Upper lobe of left lung (tissue), 6 donors: ENCODE measurements at regions not wholly inside any gene's neighbourhood (a gene's known extent, or its start where the extent isn't known, plus 50 kb on each side); places are given as distances from the start of the nearest gene placed in this dataset.

ENCODE experiments used
- ATAC-seq, 2 donors: fragments of 200-7000 bp; cut with Tn5 transposase; one replicate each; pipeline ENCODE4 v1.9.1; 2022; ENCODE audit warnings: mild to moderate bottlenecking in 2 of 2, moderate library complexity in 2 of 2; ENCODE audit not compliant: low FRiP score in 2 of 2
- DNase-seq, 2 donors: peaks; one replicate each; pipeline ENCODE4 v3.0.0-alpha.2; 2019 to 2020
- H3K27ac ChIP-seq, 4 donors: fragments of 200-600 bp; sonication (generic); one replicate each; pipeline ENCODE4 v1.5.1; 2016 to 2019
- H3K27me3 ChIP-seq, 4 donors: fragments of 200-600 bp; sonication (generic); one replicate each; pipeline ENCODE4 v1.5.1; 2017 to 2019
- H3K36me3 ChIP-seq, 4 donors: fragments of 200-600 bp; sonication (generic); one replicate each; pipeline ENCODE4 v1.5.1; 2016 to 2019
- H3K4me1 ChIP-seq, 4 donors: fragments of 200-600 bp; sonication (generic); one replicate each; pipeline ENCODE4 v1.5.1; 2018 to 2019
- H3K4me3 ChIP-seq, 4 donors: fragments of 200-600 bp; sonication (generic); one replicate each; pipeline ENCODE4 v1.5.1; 2017 to 2019; ENCODE audit warnings: mild to moderate bottlenecking in 2 of 4, moderate library complexity in 1 of 4
- H3K9me3 ChIP-seq, 4 donors: fragments of 200-600 bp; sonication (generic); one replicate each; pipeline ENCODE4 v1.5.1; 2018 to 2019
- CTCF ChIP-seq, 6 experiments: fragments of 450-650 bp in 4 of 6; fragments of 200-600 bp in 2 of 6; sonication (generic) in 2 of 6; IDR thresholded peaks; one replicate each; pipeline ENCODE4 v1.5.1; 2016 to 2019; ENCODE audit warnings: antibody characterized with exemption in 6 of 6
- EP300 ChIP-seq, 4 donors: sonication (generic); formaldehyde crosslinking; IDR thresholded peaks; one replicate each; pipeline ENCODE4 v1.5.1; 2017; ENCODE audit warnings: antibody characterized with exemption in 4 of 4, control low read depth in 2 of 4
- POLR2A ChIP-seq, 4 donors: fragments of 450-650 bp; IDR thresholded peaks; one replicate each; pipeline ENCODE4 v1.5.1; 2016 to 2017; ENCODE audit warnings: antibody characterized with exemption in 4 of 4, mild to moderate bottlenecking in 2 of 4
- POLR2AphosphoS5 ChIP-seq, 2 donors: sonication (generic); formaldehyde crosslinking; IDR thresholded peaks; one replicate each; pipeline ENCODE4 v1.5.1; 2017; ENCODE audit warnings: antibody characterized with exemption in 2 of 2
- WGBS, 2 donors: methylation state at CpG; one replicate each; pipeline ENCODE4 v1.1.5; 2017 to 2018; 5-methylcytosine and 5-hydroxymethylcytosine counted together
- donor health status: DM: no; HTN: no; CAD: no; lungs with moderate emphysema.
- donor health status: DM: no; HTN: yes; CAD: no; lungs with severe emphysema.

GRCh38 chr6:130516604-130517003 lies 150.8 kb downstream of the TMEM200A start:
- Histone ChIP-seq H3K4me3 (no peak overlapping the region), H3K9me3 (no peaks in the 10 kb centered on the region), H3K27me3 (no peaks in the 10 kb centered on the region), H3K36me3 (no peaks in the 10 kb centered on the region), H3K27ac (no peak overlapping the region), H3K4me1 (peaks cover 0 to 2% (median 0%) of the 10 kb centered on the region in 4 donors)
- TF ChIP-seq POLR2AphosphoS5 (IDR thresholded peaks at IDR 0.05), result no peak
- no peak for TF ChIP-seq CTCF (IDR thresholded peaks at IDR 0.05)
- no peak for TF ChIP-seq EP300 (IDR thresholded peaks at IDR 0.05)
- no peak for TF ChIP-seq POLR2A (IDR thresholded peaks at IDR 0.05)
- 86 to 88% methylated on average over 4 of the region's 4 CpGs for WGBS, 2 donors
- DNase-seq (no peak), ATAC-seq (no peak)

DNA sequence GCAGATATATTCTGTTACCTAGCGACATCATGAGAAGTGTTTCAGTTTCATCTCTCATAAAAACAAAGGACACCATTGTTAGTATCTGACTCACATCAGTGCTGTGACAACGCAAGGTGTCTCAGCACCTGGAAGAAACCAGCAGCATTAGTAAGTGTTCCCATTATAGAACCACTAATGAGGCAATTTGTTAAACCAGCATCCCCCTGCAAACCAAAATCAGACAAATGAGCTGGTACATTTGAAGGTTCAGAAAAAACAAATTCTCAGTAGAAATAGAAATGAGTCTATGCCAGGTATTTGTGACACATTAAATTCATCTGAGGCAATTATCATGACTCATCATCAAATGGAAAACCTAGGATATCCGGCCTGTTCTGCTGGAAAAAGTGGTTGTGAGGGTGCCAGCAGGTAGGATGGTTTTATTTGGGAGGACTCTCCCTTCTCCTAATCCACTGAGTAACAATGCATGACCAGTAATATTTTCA lies 151.7 kb downstream of the TMEM200A start:
- no peaks in the 10 kb centered on the region for H3K27me3 ChIP-seq
- no peak for ATAC-seq

DNA sequence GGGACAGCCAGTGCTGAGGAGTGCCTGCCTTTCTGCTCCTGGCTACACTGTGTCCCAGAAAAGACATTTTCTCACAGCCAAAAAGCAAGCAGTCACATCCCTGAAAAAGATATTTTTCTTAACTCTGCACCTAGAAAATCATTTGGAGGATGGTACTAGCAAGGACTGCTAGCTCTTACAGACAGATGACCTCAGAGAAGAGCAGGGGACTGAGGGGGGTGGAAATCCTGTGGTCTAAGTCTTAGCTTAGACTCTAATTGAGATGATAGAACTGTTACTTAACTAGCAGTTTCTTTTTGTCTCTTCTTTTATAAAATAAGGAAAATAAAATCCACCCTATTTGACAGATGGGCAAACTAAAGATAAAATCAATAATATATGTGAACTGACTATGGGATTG lies 152.8 kb downstream of the TMEM200A start:
- ATAC-seq (no peak), DNase-seq (no peak)
- Histone ChIP-seq H3K27me3 (no peaks in the 10 kb centered on the region), H3K4me3 (no peak overlapping the region), H3K36me3 (no peaks in the 10 kb centered on the region), H3K27ac (no peak overlapping the region), H3K9me3 (no peaks in the 10 kb centered on the region), H3K4me1 (peaks cover 0 to 2% (median 0%) of the 10 kb centered on the region in 4 donors)
- TF ChIP-seq EP300 (IDR thresholded peaks at IDR 0.05) (no peak), POLR2A (IDR thresholded peaks at IDR 0.05) (no peak), POLR2AphosphoS5 (IDR thresholded peaks at IDR 0.05) (no peak), CTCF (IDR thresholded peaks at IDR 0.05) (no peak)

More for the DNA sequence above, 151.7 kb downstream of the TMEM200A start:
- no peak for DNase-seq
- H3K4me1 ChIP-seq, result peaks cover 0 to 2% (median 0%) of the 10 kb centered on the region in 4 donors
- no peak overlapping the region for H3K4me3 ChIP-seq
- no peaks in the 10 kb centered on the region for H3K36me3 ChIP-seq
- H3K27ac ChIP-seq, result no peak overlapping the region
- no peaks in the 10 kb centered on the region for H3K9me3 ChIP-seq
- TF ChIP-seq POLR2AphosphoS5 (IDR thresholded peaks at IDR 0.05) (no peak), POLR2A (IDR thresholded peaks at IDR 0.05) (no peak), CTCF (IDR thresholded peaks at IDR 0.05) (no peak), EP300 (IDR thresholded peaks at IDR 0.05) (no peak)
- 88 to 90% methylated on average over 3 of the region's 3 CpGs for WGBS, 2 donors

- 63 to 69% methylated on average over 3 of the region's 3 CpGs for WGBS, 2 donors
- no peak for TF ChIP-seq CTCF (IDR thresholded peaks at IDR 0.05)
- H3K27me3 ChIP-seq, result no peaks in the 10 kb centered on the region
These were observed 154.4 kb downstream of the TMEM200A start for GRCh38 chr6:130520221-130520620.

GRCh38 chr6:130520801-130521200 lies 155.0 kb downstream of the TMEM200A start:
- DNase-seq (no peak), ATAC-seq (no peak)
- Histone ChIP-seq H3K27me3 (no peaks in the 10 kb centered on the region), H3K4me3 (no peak overlapping the region), H3K4me1 (no peaks in the 10 kb centered on the region), H3K9me3 (no peaks in the 10 kb centered on the region), H3K36me3 (no peaks in the 10 kb centered on the region), H3K27ac (no peak overlapping the region)
- WGBS, 2 donors, result 83 to 88% methylated on average over 3 of the region's 3 CpGs
- TF ChIP-seq POLR2AphosphoS5 (IDR thresholded peaks at IDR 0.05), result no peak
- TF ChIP-seq EP300 (IDR thresholded peaks at IDR 0.05), result no peak
- TF ChIP-seq POLR2A (IDR thresholded peaks at IDR 0.05), result no peak
- TF ChIP-seq CTCF (IDR thresholded peaks at IDR 0.05), result no peak

More at GRCh38 chr6:130520221-130520620, 154.4 kb downstream of the TMEM200A start:
- Histone ChIP-seq H3K36me3 (no peaks in the 10 kb centered on the region), H3K9me3 (no peaks in the 10 kb centered on the region), H3K4me3 (no peak overlapping the region), H3K27ac (no peak overlapping the region), H3K4me1 (no peaks in the 10 kb centered on the region)
- ATAC-seq (no peak), DNase-seq (no peak)
